ENCODE measurements at regions not wholly inside any gene's neighbourhood (a gene's known extent, or its start where the extent isn't known, plus 50 kb on each side); places are given as distances from the start of the nearest gene placed in this dataset.

DNA sequence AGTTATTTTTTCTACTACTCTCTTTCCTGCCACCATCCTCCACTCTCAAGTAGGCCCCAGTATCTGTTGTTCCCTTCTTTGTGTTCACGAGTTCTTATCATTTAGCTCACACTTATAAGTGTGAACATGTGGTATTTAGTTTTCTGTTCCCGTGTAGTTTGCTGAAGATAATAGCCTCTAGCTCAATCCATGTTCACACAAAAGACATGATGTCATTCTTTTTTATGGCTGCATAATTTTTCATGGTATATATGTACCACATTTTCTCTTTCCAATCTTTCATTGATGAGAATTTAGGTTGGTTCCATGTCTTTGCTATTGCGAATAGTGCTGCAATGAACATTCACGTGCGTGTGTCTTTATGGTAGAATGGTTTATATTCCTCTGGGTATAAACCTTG, 237.9 kb upstream of the FERMT1 start:
- H3K27ac Mint-ChIP-seq = no peak overlapping the region
- H3K4me1 Mint-ChIP-seq (ENCODE audit: low read depth) = no peaks in the 10 kb centered on the region
- H3K4me3 Mint-ChIP-seq = no peak overlapping the region
- peaks cover 2% of the 10 kb centered on the region; the same call in 1 of the 2 replicates for H3K27me3 Mint-ChIP-seq (ENCODE audit: insufficient read depth)
- TF ChIP-seq, protein P1, sequence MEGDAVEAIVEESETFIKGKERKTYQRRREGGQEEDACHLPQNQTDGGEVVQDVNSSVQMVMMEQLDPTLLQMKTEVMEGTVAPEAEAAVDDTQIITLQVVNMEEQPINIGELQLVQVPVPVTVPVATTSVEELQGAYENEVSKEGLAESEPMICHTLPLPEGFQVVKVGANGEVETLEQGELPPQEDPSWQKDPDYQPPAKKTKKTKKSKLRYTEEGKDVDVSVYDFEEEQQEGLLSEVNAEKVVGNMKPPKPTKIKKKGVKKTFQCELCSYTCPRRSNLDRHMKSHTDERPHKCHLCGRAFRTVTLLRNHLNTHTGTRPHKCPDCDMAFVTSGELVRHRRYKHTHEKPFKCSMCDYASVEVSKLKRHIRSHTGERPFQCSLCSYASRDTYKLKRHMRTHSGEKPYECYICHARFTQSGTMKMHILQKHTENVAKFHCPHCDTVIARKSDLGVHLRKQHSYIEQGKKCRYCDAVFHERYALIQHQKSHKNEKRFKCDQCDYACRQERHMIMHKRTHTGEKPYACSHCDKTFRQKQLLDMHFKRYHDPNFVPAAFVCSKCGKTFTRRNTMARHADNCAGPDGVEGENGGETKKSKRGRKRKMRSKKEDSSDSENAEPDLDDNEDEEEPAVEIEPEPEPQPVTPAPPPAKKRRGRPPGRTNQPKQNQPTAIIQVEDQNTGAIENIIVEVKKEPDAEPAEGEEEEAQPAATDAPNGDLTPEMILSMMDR (IDR thresholded peaks at IDR 0.05) = no peak
- H3K9me3 Mint-ChIP-seq = peaks cover 40% of the 10 kb centered on the region
- no peaks in the 10 kb centered on the region for H3K36me3 Mint-ChIP-seq (ENCODE audit: low read depth)
- DNase-seq = no peak

DNA sequence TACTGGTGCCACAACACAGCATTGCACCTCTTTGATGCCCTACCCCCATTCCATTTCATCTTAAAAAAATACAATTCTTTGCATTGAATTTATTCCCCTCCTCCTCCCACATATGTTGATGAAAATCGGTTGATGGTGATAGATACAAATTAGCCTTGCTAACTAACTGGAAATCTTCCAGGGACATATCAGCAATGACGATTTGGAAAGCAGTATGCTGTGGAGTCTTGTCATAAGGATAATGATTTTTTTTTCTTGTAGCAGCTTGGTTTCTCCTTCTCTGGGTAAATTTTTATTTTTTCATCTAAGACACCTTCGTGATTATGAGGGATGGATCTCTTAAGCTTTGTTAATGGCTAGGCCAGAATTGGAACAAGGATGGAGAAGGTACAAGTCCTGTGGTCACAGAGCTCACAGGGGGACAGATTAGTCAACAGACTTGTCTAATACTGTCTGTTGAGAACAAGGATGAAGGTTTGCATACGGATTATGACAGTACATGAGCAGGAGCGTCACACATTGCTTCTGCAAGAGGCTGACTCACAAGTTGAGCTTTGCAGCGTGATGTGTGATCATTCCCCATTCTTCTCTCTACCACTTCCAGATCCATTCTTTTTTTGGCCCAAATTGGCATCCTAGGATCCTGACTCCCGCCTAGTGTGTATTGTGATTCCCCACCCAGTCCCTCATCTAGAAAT, 233.1 kb upstream of the FERMT1 start:
- no peaks in the 10 kb centered on the region for H3K36me3 Mint-ChIP-seq (ENCODE audit: low read depth)
- H3K4me3 Mint-ChIP-seq = no peak overlapping the region
- H3K9me3 Mint-ChIP-seq = peaks cover 57% of the 10 kb centered on the region
- no peaks in the 10 kb centered on the region for H3K4me1 Mint-ChIP-seq (ENCODE audit: low read depth)
- no peak for DNase-seq
- TF ChIP-seq, protein P1 (IDR thresholded peaks at IDR 0.05) = no peak
- H3K27ac Mint-ChIP-seq = no peak overlapping the region
- peaks cover 2% of the 10 kb centered on the region; the same call in 1 of the 2 replicates for H3K27me3 Mint-ChIP-seq (ENCODE audit: insufficient read depth)

DNA sequence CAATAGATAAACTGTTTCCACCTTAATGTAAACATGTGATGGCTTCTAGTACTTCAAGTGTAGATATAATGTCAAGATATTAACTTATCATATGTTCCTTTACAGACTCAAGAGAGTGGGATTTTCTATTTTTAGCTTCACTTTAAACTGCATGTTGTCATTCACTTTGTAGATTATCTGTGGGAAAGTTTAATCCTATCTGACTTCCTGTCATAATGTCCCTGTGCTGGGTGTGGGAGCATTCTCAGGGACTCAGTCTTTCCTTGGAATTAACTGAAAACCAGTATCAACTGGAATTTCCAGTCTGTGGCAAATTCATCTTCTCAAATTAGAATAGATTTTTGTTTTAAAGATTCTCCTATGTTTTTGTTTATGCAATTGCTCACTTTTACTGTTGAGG, 226.1 kb upstream of the FERMT1 start:
- TF ChIP-seq, protein P1 (IDR thresholded peaks at IDR 0.05) = no peak
- Mint-ChIP-seq H3K36me3 (ENCODE audit: low read depth) (no peaks in the 10 kb centered on the region), H3K27me3 (ENCODE audit: insufficient read depth) (no peaks in the 10 kb centered on the region), H3K4me1 (ENCODE audit: low read depth) (no peaks in the 10 kb centered on the region), H3K27ac (no peak overlapping the region), H3K4me3 (no peak overlapping the region), H3K9me3 (peaks cover 40% of the 10 kb centered on the region)
- DNase-seq = no peak

DNA sequence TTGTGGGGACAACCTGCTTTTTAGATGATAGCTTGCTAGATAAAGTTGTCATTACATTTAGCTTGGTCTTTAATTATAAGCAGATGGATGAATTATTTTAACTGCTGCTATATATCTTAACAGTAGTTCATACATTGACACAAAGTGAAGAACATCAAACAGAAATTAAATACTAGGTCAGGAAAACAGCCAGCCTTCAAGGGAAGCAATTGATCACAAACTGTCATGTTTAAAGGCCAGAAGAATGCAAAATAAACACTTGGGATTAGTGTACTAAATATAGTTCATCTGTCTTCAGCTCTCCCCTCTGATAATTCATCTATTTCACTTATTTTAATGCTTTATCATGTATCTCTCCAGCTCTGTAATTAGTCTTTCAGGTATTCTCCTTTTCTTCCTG, 225.1 kb upstream of the FERMT1 start:
- DNase-seq = no peak

DNA sequence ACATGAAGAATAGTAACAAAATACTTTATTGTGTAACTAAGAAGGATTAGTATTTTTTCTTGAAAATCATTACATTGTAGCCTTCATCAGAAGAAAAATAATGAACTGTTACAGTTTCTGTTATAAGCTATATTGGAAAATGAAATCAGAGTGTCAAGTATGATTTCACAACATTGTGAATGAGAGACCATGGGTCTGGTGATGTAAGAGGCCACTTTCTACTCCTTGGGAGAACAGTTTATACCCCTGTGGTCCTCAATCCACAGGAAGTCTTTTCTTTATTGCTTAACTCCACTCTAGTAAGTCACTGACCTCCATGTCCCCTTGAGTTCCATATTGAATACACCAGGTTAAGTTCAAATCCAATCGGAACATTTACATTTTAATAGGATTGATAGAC, 218.7 kb upstream of the FERMT1 start:
- no peak overlapping the region for H3K27ac Mint-ChIP-seq
- H3K4me1 Mint-ChIP-seq (ENCODE audit: low read depth) = no peaks in the 10 kb centered on the region
- H3K36me3 Mint-ChIP-seq (ENCODE audit: low read depth) = no peaks in the 10 kb centered on the region
- H3K9me3 Mint-ChIP-seq = peaks cover 48% of the 10 kb centered on the region
- no peak overlapping the region for H3K4me3 Mint-ChIP-seq
- H3K27me3 Mint-ChIP-seq (ENCODE audit: insufficient read depth) = no peaks in the 10 kb centered on the region
- no peak for DNase-seq
- TF ChIP-seq, protein P1 (IDR thresholded peaks at IDR 0.05) = no peak

More for the DNA sequence above, 225.1 kb upstream of the FERMT1 start:
- Mint-ChIP-seq H3K27ac (no peak overlapping the region), H3K4me3 (no peak overlapping the region), H3K4me1 (ENCODE audit: low read depth) (no peaks in the 10 kb centered on the region), H3K27me3 (ENCODE audit: insufficient read depth) (no peaks in the 10 kb centered on the region), H3K9me3 (peaks cover 40% of the 10 kb centered on the region), H3K36me3 (ENCODE audit: low read depth) (no peaks in the 10 kb centered on the region)
- TF ChIP-seq, protein P1 (IDR thresholded peaks at IDR 0.05) = no peak

Measured in HFFc6 (cell line).